IgD-negative memory B cell (primary cell): ENCODE measurements at regions not wholly inside any gene's neighbourhood (a gene's known extent, or its start where the extent isn't known, plus 50 kb on each side); places are given as distances from the start of the nearest gene placed in this dataset.
A peak's percentile ranks its signal among the peaks of the same experiment; 100 is the strongest.

Experiments
- H3K27ac Mint-ChIP-seq, 3 donors: one replicate each; pipeline ENCODE4 v1.8.0; 2020 to 2022; ENCODE audit warnings: mild to moderate bottlenecking in 3 of 3, mixed read lengths in 3 of 3, moderate library complexity in 1 of 3
- H3K27me3 Mint-ChIP-seq: one replicate; pipeline ENCODE4 v1.8.0; 2021; ENCODE audit warnings: mixed read lengths
- H3K36me3 Mint-ChIP-seq: one replicate; pipeline ENCODE4 v1.8.0; 2020; ENCODE audit warnings: mild to moderate bottlenecking, mixed read lengths
- H3K4me1 Mint-ChIP-seq, 3 donors: one replicate each; pipeline ENCODE4 v1.8.0; 2020 to 2022; ENCODE audit warnings: mixed read lengths in 3 of 3, mild to moderate bottlenecking in 1 of 3
- H3K4me3 Mint-ChIP-seq, 4 donors: one replicate each; pipeline ENCODE4 v1.8.0; 2020 to 2022; ENCODE audit warnings: mild to moderate bottlenecking in 4 of 4, mixed read lengths in 4 of 4, moderate library complexity in 3 of 4
- H3K9me3 Mint-ChIP-seq, 3 donors: one replicate each; pipeline ENCODE4 v1.8.0; 2020 to 2021; ENCODE audit warnings: mixed read lengths in 3 of 3, mild to moderate bottlenecking in 1 of 3

GRCh38 chr10:29135337-29135736 is 153.5 kb upstream of the LYZL1 start:
- H3K4me3 Mint-ChIP-seq, result no peak overlapping the region
- H3K9me3 Mint-ChIP-seq, result peaks cover 0 to 2% (median 0%) of the 10 kb centered on the region in 3 donors
- H3K36me3 Mint-ChIP-seq, result no peaks in the 10 kb centered on the region
- no peaks in the 10 kb centered on the region for H3K4me1 Mint-ChIP-seq
- H3K27me3 Mint-ChIP-seq, result peaks cover 11% of the 10 kb centered on the region
- H3K27ac Mint-ChIP-seq, result no peak overlapping the region

- Mint-ChIP-seq H3K9me3 (peaks cover 0 to 2% (median 0%) of the 10 kb centered on the region in 3 donors), H3K36me3 (no peaks in the 10 kb centered on the region), H3K4me3 (no peak overlapping the region), H3K27me3 (peaks cover 8% of the 10 kb centered on the region), H3K4me1 (no peaks in the 10 kb centered on the region), H3K27ac (no peak overlapping the region)
These were observed 152.5 kb upstream of the LYZL1 start for GRCh38 chr10:29136411-29136810.

- Mint-ChIP-seq H3K36me3 (no peaks in the 10 kb centered on the region), H3K4me3 (no peak overlapping the region), H3K27me3 (peaks cover 9% of the 10 kb centered on the region), H3K4me1 (peaks cover 0 to 2% (median 0%) of the 10 kb centered on the region in 3 donors), H3K27ac (no peak overlapping the region), H3K9me3 (peaks cover 0 to 2% (median 0%) of the 10 kb centered on the region in 3 donors)
These were observed 148.7 kb upstream of the LYZL1 start for GRCh38 chr10:29140151-29140550.

GRCh38 chr10:29140991-29141390 is 147.9 kb upstream of the LYZL1 start:
- H3K27me3 Mint-ChIP-seq, result peaks cover 10% of the 10 kb centered on the region
- no peaks in the 10 kb centered on the region for H3K36me3 Mint-ChIP-seq
- no peak overlapping the region for H3K4me3 Mint-ChIP-seq
- H3K4me1 Mint-ChIP-seq, result peaks cover 0 to 2% (median 0%) of the 10 kb centered on the region in 3 donors
- no peak overlapping the region for H3K27ac Mint-ChIP-seq
- H3K9me3 Mint-ChIP-seq, result peaks cover 0 to 2% (median 0%) of the 10 kb centered on the region in 3 donors

GRCh38 chr10:29141761-29142160 is 147.1 kb upstream of the LYZL1 start:
- H3K27ac Mint-ChIP-seq, result no peak overlapping the region
- H3K4me1 Mint-ChIP-seq, result peaks cover 0 to 2% (median 0%) of the 10 kb centered on the region in 3 donors
- H3K4me3 Mint-ChIP-seq, result no peak overlapping the region
- H3K27me3 Mint-ChIP-seq, result peaks cover 10% of the 10 kb centered on the region
- H3K36me3 Mint-ChIP-seq, result no peaks in the 10 kb centered on the region
- H3K9me3 Mint-ChIP-seq, result peaks cover 0 to 2% (median 0%) of the 10 kb centered on the region in 3 donors

- H3K27me3 Mint-ChIP-seq, result peaks cover 10% of the 10 kb centered on the region
These were observed 146.2 kb upstream of the LYZL1 start for GRCh38 chr10:29142516-29143314.

GRCh38 chr10:29144126-29144525 is 144.7 kb upstream of the LYZL1 start:
- no peak overlapping the region for H3K4me3 Mint-ChIP-seq
- no peaks in the 10 kb centered on the region for H3K36me3 Mint-ChIP-seq
- no peak overlapping the region for H3K27ac Mint-ChIP-seq
- H3K4me1 Mint-ChIP-seq, result peaks cover 0 to 2% (median 0%) of the 10 kb centered on the region in 3 donors
- peaks cover 10% of the 10 kb centered on the region for H3K27me3 Mint-ChIP-seq
- no peaks in the 10 kb centered on the region for H3K9me3 Mint-ChIP-seq

More at GRCh38 chr10:29142516-29143314, 146.2 kb upstream of the LYZL1 start:
- H3K36me3 Mint-ChIP-seq, result no peaks in the 10 kb centered on the region
- H3K4me1 Mint-ChIP-seq, result peaks cover 0 to 2% (median 0%) of the 10 kb centered on the region in 3 donors
- peak overlapping the region in 1 of 3 donors; percentile 20 for H3K27ac Mint-ChIP-seq
- peaks cover 0 to 2% (median 0%) of the 10 kb centered on the region in 3 donors for H3K9me3 Mint-ChIP-seq
- H3K4me3 Mint-ChIP-seq, result no peak overlapping the region

- peaks cover 7% of the 10 kb centered on the region for H3K27me3 Mint-ChIP-seq
These were observed 142.4 kb upstream of the LYZL1 start for GRCh38 chr10:29146311-29147100.

GRCh38 chr10:29150010-29150409 is 138.9 kb upstream of the LYZL1 start:
- H3K9me3 Mint-ChIP-seq, result peaks cover 0 to under 1% (median 0%) of the 10 kb centered on the region in 3 donors
- no peak overlapping the region for H3K4me3 Mint-ChIP-seq
- peaks cover 1% of the 10 kb centered on the region for H3K27me3 Mint-ChIP-seq
- H3K4me1 Mint-ChIP-seq, result no peaks in the 10 kb centered on the region
- H3K27ac Mint-ChIP-seq, result no peak overlapping the region
- H3K36me3 Mint-ChIP-seq, result no peaks in the 10 kb centered on the region

More at GRCh38 chr10:29146311-29147100, 142.4 kb upstream of the LYZL1 start:
- H3K27ac Mint-ChIP-seq, result no peak overlapping the region
- H3K9me3 Mint-ChIP-seq, result no peaks in the 10 kb centered on the region
- no peak overlapping the region for H3K4me3 Mint-ChIP-seq
- H3K36me3 Mint-ChIP-seq, result no peaks in the 10 kb centered on the region
- H3K4me1 Mint-ChIP-seq, result peaks cover 0 to 2% (median 0%) of the 10 kb centered on the region in 3 donors

GRCh38 chr10:29151005-29151404 is 137.9 kb upstream of the LYZL1 start:
- Mint-ChIP-seq H3K4me1 (no peaks in the 10 kb centered on the region), H3K27ac (no peak overlapping the region), H3K36me3 (no peaks in the 10 kb centered on the region), H3K27me3 (no peaks in the 10 kb centered on the region), H3K4me3 (no peak overlapping the region), H3K9me3 (peaks cover 0 to 3% (median 0%) of the 10 kb centered on the region in 3 donors)

GRCh38 chr10:29157321-29157720 is 131.5 kb upstream of the LYZL1 start:
- Mint-ChIP-seq H3K9me3 (peaks cover 0 to 3% (median 0%) of the 10 kb centered on the region in 3 donors), H3K4me1 (no peaks in the 10 kb centered on the region)

GRCh38 chr10:29158066-29158465 is 130.8 kb upstream of the LYZL1 start:
- Mint-ChIP-seq H3K36me3 (no peaks in the 10 kb centered on the region), H3K4me3 (no peak overlapping the region), H3K4me1 (no peaks in the 10 kb centered on the region), H3K27me3 (peaks cover 6% of the 10 kb centered on the region), H3K27ac (no peak overlapping the region), H3K9me3 (peaks cover 0 to 5% (median 0%) of the 10 kb centered on the region in 3 donors)

More at GRCh38 chr10:29157321-29157720, 131.5 kb upstream of the LYZL1 start:
- H3K27me3 Mint-ChIP-seq, result peaks cover 6% of the 10 kb centered on the region
- no peak overlapping the region for H3K27ac Mint-ChIP-seq
- H3K4me3 Mint-ChIP-seq, result no peak overlapping the region
- H3K36me3 Mint-ChIP-seq, result no peaks in the 10 kb centered on the region

GRCh38 chr10:29160150-29160617 is 128.7 kb upstream of the LYZL1 start:
- Mint-ChIP-seq H3K27me3 (peaks cover 6% of the 10 kb centered on the region), H3K9me3 (peaks cover 0 to 5% (median 0%) of the 10 kb centered on the region in 3 donors), H3K4me3 (no peak overlapping the region), H3K27ac (no peak overlapping the region), H3K4me1 (no peaks in the 10 kb centered on the region), H3K36me3 (no peaks in the 10 kb centered on the region)

GRCh38 chr10:29163746-29164145 is 125.1 kb upstream of the LYZL1 start:
- Mint-ChIP-seq H3K27ac (no peak overlapping the region), H3K36me3 (no peaks in the 10 kb centered on the region), H3K4me3 (no peak overlapping the region), H3K4me1 (no peaks in the 10 kb centered on the region), H3K27me3 (peaks cover 4% of the 10 kb centered on the region), H3K9me3 (peaks cover 4 to 14% (median 5%) of the 10 kb centered on the region in 3 donors)

GRCh38 chr10:29166713-29167112 is 122.2 kb upstream of the LYZL1 start:
- Mint-ChIP-seq H3K9me3 (peaks cover 6 to 29% (median 13%) of the 10 kb centered on the region in 3 donors), H3K36me3 (no peaks in the 10 kb centered on the region), H3K4me1 (no peaks in the 10 kb centered on the region), H3K4me3 (no peak overlapping the region), H3K27me3 (peaks cover 3% of the 10 kb centered on the region), H3K27ac (no peak overlapping the region)
